ENCODE measurements at regions not wholly inside any gene's neighbourhood (a gene's known extent, or its start where the extent isn't known, plus 50 kb on each side); places are given as distances from the start of the nearest gene placed in this dataset.

DNA sequence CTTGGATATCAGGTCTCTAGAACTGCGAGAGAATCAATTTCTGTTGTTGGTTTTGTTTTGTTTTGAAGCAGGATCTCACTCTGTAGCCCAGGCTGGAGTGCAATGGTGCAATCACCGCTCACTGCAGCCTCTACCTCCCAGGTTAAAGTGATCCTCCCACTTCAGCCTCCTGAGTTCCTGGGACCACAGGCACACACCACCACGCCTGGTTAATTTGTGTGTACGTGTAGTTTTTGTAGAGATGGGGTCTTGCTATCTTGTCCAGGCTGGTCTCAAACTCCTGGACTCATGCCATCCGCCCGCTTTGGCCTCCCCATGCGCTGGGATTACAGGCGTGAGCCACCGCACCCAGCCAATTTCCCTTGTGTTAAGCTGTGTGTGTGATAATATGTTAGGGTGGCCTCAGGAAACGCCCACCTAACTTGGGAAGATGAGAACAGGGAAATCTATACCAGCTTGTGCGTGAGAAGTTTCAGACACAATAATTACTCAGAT, 109.6 kb downstream of the SIK1 start:
- Histone ChIP-seq H3K36me3 (no peaks in the 10 kb centered on the region), H3K9me3 (peaks cover 0 to 13% (median 0%) of the 10 kb centered on the region in 12 donors), H3K27me3 (peaks cover 0 to 2% (median 0%) of the 10 kb centered on the region in 9 donors), H3K27ac (no peak overlapping the region), H3K4me3 (no peak overlapping the region), H3K4me1 (peaks cover 0 to 13% (median 0%) of the 10 kb centered on the region in 12 donors)
- 97 to 100% (median 97%) methylated on average over 11 of the region's 11 CpGs for WGBS, 4 donors
- intact Hi-C loops (cut with DNase I), result loop anchor here in 1 of 10 donors (10.0 kb wide), 1 partner anchor 58 kb away; no protein-coding TSS in a partner anchor
- DNase-seq, result peak in 1 of 5 donors; percentile 15
- ATAC-seq, result no peak
- TF ChIP-seq POLR2A (IDR thresholded peaks at IDR 0.05), result no peak
- TF ChIP-seq, protein P1, sequence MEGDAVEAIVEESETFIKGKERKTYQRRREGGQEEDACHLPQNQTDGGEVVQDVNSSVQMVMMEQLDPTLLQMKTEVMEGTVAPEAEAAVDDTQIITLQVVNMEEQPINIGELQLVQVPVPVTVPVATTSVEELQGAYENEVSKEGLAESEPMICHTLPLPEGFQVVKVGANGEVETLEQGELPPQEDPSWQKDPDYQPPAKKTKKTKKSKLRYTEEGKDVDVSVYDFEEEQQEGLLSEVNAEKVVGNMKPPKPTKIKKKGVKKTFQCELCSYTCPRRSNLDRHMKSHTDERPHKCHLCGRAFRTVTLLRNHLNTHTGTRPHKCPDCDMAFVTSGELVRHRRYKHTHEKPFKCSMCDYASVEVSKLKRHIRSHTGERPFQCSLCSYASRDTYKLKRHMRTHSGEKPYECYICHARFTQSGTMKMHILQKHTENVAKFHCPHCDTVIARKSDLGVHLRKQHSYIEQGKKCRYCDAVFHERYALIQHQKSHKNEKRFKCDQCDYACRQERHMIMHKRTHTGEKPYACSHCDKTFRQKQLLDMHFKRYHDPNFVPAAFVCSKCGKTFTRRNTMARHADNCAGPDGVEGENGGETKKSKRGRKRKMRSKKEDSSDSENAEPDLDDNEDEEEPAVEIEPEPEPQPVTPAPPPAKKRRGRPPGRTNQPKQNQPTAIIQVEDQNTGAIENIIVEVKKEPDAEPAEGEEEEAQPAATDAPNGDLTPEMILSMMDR (IDR thresholded peaks at IDR 0.05), result no peak

DNA sequence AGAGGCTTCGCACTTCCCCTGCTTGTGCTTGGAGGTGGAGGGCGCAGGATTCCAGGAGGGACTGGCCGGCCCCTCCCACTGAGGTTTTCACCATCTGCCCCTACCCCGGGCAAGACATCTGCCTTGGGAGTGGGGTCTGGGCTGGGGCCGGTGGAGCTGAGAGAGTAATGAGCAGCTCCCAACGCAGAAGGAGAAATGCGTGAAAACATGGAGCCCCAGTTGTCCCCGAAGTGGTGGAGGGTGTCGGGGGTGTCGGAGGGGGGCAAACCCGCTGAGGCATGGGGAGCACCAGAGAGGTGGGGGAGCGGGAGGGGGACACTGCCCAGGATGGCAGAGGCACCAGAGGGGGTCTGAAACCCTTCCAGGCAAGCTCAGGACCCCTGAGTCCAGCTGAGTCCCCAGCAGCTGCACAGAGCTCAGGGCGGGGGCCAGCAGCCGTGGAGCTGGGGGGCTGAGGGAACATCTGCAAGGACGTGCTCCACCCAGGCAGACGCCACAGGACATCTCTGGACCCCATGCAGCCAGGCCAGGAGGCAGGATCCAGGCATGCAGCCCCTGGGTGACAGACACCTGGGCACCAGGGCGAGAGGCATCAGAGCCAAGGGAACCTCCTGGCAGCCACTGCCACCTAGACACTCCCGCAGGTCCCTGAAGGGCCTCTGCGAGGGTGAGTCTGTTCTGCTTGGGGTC, 110.6 kb downstream of the SIK1 start:
- DNase-seq, result peak in 2 of 5 donors; percentile 5 to 36
- intact Hi-C loops (cut with DNase I), result loop anchor here in 1 of 10 donors (10.0 kb wide), 1 partner anchor 58 kb away; no protein-coding TSS in a partner anchor

DNA sequence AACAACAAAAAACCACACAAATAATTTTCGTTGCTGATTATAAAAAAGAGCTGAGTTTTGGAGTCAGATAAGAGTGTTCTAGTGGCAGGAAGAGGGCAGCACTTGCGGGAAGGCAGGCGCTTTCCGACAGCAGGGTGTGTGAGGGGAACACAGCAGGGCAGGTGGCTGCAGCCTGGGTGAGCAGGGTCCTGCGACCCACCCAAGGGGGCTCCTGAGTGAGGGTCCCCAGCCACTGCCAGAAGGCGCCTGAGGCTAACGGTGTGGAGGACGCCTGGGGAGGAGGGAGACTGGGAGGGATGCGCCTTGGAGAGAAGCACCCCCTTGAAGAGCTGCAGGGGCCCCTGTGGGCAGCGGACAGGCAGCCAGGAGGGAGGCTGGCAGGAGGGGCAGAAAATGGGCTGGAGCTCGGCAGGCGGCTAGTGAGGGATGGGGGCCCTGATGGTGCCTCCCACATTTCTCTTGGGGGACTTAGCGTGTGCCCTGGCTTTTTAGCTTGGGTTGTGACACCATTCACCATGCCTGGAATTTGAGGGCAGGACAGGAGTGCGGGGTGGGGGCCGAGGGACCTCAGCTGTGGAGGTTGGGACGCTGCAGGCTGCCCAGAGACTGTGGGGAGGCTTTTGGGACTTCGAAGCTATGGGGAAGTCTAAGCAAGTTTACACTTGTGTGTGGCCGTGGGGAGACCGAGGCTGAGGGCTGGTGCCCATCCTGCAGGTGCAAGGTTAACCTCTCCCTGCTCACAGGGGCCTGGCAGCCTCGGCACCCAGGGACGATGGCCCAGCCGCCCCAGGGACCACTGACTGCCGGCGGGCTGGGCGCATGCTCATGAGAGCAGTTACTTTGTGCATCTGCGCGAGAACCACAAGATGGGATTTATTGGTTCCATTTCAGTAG, 111.4 kb downstream of the SIK1 start:
- Histone ChIP-seq H3K4me1 (peaks cover 0 to 13% (median 0%) of the 10 kb centered on the region in 12 donors), H3K4me3 (no peak overlapping the region), H3K27me3 (peaks cover 0 to 2% (median 0%) of the 10 kb centered on the region in 9 donors), H3K9me3 (peaks cover 0 to 13% (median 0%) of the 10 kb centered on the region in 12 donors), H3K36me3 (no peaks in the 10 kb centered on the region), H3K27ac (no peak overlapping the region)
- DNase-seq, result peak in 2 of 5 donors; percentile 15 to 54
- ATAC-seq, result no peak
- 80 to 84% (median 81%) methylated on average over 23 to 27 of the region's 27 CpGs for WGBS, 4 donors
- no peak for TF ChIP-seq POLR2A (IDR thresholded peaks at IDR 0.05)
- TF ChIP-seq, protein P1 (IDR thresholded peaks at IDR 0.05), result no peak
- intact Hi-C loops (cut with DNase I), result loop anchor here in 1 of 10 donors (10.0 kb wide), 1 partner anchor 59 kb away; no protein-coding TSS in a partner anchor

More for the DNA sequence above, 110.6 kb downstream of the SIK1 start:
- no peak for ATAC-seq
- no peaks in the 10 kb centered on the region for H3K36me3 ChIP-seq
- H3K27ac ChIP-seq, result no peak overlapping the region
- H3K4me1 ChIP-seq, result peaks cover 0 to 13% (median 0%) of the 10 kb centered on the region in 12 donors
- TF ChIP-seq, protein P1 (IDR thresholded peaks at IDR 0.05), result no peak
- TF ChIP-seq POLR2A (IDR thresholded peaks at IDR 0.05), result no peak
- H3K4me3 ChIP-seq, result no peak overlapping the region
- H3K9me3 ChIP-seq, result peaks cover 0 to 13% (median 0%) of the 10 kb centered on the region in 12 donors
- WGBS, 4 donors, result 92 to 96% (median 94%) methylated on average over 17 to 19 of the region's 19 CpGs
- H3K27me3 ChIP-seq, result peaks cover 0 to 2% (median 0%) of the 10 kb centered on the region in 9 donors
